ENCODE measurements at regions not wholly inside any gene's neighbourhood (a gene's known extent, or its start where the extent isn't known, plus 50 kb on each side); places are given as distances from the start of the nearest gene placed in this dataset.
A peak's percentile ranks its signal among the peaks of the same experiment; 100 is the strongest.

- DNase-seq (ENCODE audit: low read depth in 2 of 2) = no peak
Observed at GRCh38 chr1:239322369-239322768, 64.0 kb upstream of the CHRM3 start.

- no peak for DNase-seq (ENCODE audit: low read depth in 2 of 2)
Observed at GRCh38 chr1:239321877-239322276, 64.5 kb upstream of the CHRM3 start.

- no peak for DNase-seq (ENCODE audit: low read depth in 2 of 2)
Observed at GRCh38 chr1:239317948-239318347, 68.4 kb upstream of the CHRM3 start.

- no peak for DNase-seq (ENCODE audit: low read depth in 2 of 2)
Observed at GRCh38 chr1:239315631-239316217, 70.6 kb upstream of the CHRM3 start.

GRCh38 chr1:239311331-239311730, 75.0 kb upstream of the CHRM3 start:
- DNase-seq (ENCODE audit: low read depth in 2 of 2) = no peak

GRCh38 chr1:239308701-239309333, 77.6 kb upstream of the CHRM3 start:
- peak; percentile 2 to 8 for DNase-seq (ENCODE audit: low read depth in 2 of 2)

GRCh38 chr1:239307886-239308285, 78.5 kb upstream of the CHRM3 start:
- no peak for DNase-seq (ENCODE audit: low read depth in 2 of 2)

GRCh38 chr1:239306426-239306825, 79.9 kb upstream of the CHRM3 start:
- DNase-seq (ENCODE audit: low read depth in 2 of 2) = no peak

GRCh38 chr1:239303289-239303688, 83.1 kb upstream of the CHRM3 start:
- DNase-seq (ENCODE audit: low read depth in 2 of 2) = no peak

GRCh38 chr1:239302696-239303095, 83.7 kb upstream of the CHRM3 start:
- no peak for DNase-seq (ENCODE audit: low read depth in 2 of 2)

GRCh38 chr1:239301251-239301650, 85.1 kb upstream of the CHRM3 start:
- DNase-seq (ENCODE audit: low read depth in 2 of 2) = no peak

GRCh38 chr1:239297910-239298309, 88.5 kb upstream of the CHRM3 start:
- DNase-seq (ENCODE audit: low read depth in 2 of 2) = no peak

- no peak for DNase-seq (ENCODE audit: low read depth in 2 of 2)
Observed at GRCh38 chr1:239293350-239294110, 92.8 kb upstream of the CHRM3 start.

- no peak for DNase-seq (ENCODE audit: low read depth in 2 of 2)
Observed at GRCh38 chr1:239288820-239289554, 97.4 kb upstream of the CHRM3 start.

- no peak for DNase-seq (ENCODE audit: low read depth in 2 of 2)
Observed at GRCh38 chr1:239287296-239287695, 99.1 kb upstream of the CHRM3 start.

- no peak for DNase-seq (ENCODE audit: low read depth in 2 of 2)
Observed at GRCh38 chr1:239283216-239283615, 103.2 kb upstream of the CHRM3 start.

GRCh38 chr1:239282411-239282810, 104.0 kb upstream of the CHRM3 start:
- no peak for DNase-seq (ENCODE audit: low read depth in 2 of 2)

GRCh38 chr1:239276051-239276450, 110.3 kb upstream of the CHRM3 start:
- DNase-seq (ENCODE audit: low read depth in 2 of 2) = no peak

GRCh38 chr1:239274242-239274830, 112.0 kb upstream of the CHRM3 start:
- no peak for DNase-seq (ENCODE audit: low read depth in 2 of 2)

- DNase-seq (ENCODE audit: low read depth in 2 of 2) = no peak
Observed at GRCh38 chr1:239270509-239270908, 115.9 kb upstream of the CHRM3 start.

GRCh38 chr1:239269706-239270105, 116.7 kb upstream of the CHRM3 start:
- no peak for DNase-seq (ENCODE audit: low read depth in 2 of 2)

GRCh38 chr1:239268941-239269340, 117.4 kb upstream of the CHRM3 start:
- DNase-seq (ENCODE audit: low read depth in 2 of 2) = no peak

Measured in activated CD4-positive, alpha-beta T cell treated with anti-CD3 and anti-CD28 coated beads for 24 hours (primary cell).